HepG2 (cell line): ENCODE measurements at regions not wholly inside any gene's neighbourhood (a gene's known extent, or its start where the extent isn't known, plus 50 kb on each side); places are given as distances from the start of the nearest gene placed in this dataset.
A peak's percentile ranks its signal among the peaks of the same experiment; 100 is the strongest.

Experiments
- ATAC-seq: fragments of 200-7000 bp; cut with Tn5 transposase; 3 replicates; pipeline ENCODE4 v1.9.1; 2020; ENCODE audit warnings: mild to moderate bottlenecking, moderate library complexity
- BruUV-seq: library from RNA; stranded (reverse); fragments of 400-500 nt; replicated peaks from 2 replicates; lab custom pipeline; 2021; lab: Mats Ljungman, UMichigan
- CTCF ChIA-PET: fragments of 300-600 bp; formaldehyde crosslinking; extraction: SDS; loops from one replicate; lab custom pipeline; 2021; ENCODE audit warnings: low total read pairs, inconsistent platforms, low intra/inter-chr PET ratio; lab: Yijun Ruan, JAX
- POLR2A ChIA-PET: fragments of 350-600 bp; sonication (Branson Sonifier 250); formaldehyde crosslinking; loops from one replicate; lab custom pipeline; 2020; ENCODE audit warnings: antibody characterized with exemption, inconsistent platforms; lab: Yijun Ruan, JAX
- DNase-seq: peaks from one replicate; pipeline ENCODE4 v3.0.0-alpha.2; 2015; ENCODE audit warnings: low spot score
- FAIRE-seq: peaks from 3 replicates; lab custom pipeline; 2011; peaks lifted over from hg19 to GRCh38; lab: Jason Lieb, UNC
- H2AFZ ChIP-seq: one replicate; pipeline ENCODE4 v1.6.1; 2011; ENCODE audit warnings: low read length, inconsistent platforms
- H3K27ac ChIP-seq: fragments of 300-600 bp; 3 replicates; pipeline ENCODE4 v1.8.0; 2011; ENCODE audit warnings: mixed run types, mild to moderate bottlenecking, mixed read lengths, low read length, inconsistent platforms; ENCODE audit not compliant: insufficient read depth; ENCODE audit errors: extremely low read length
- H3K27me3 ChIP-seq, 2 experiments: fragments of 200-600 bp in 1 of 2; 2 replicates in 1 of 2; 3 replicates in 1 of 2; pipeline versions ENCODE4 v1.6.0 to v1.8.0; 2011; ENCODE audit warnings: low read length in 2 of 2, mild to moderate bottlenecking in 2 of 2, moderate library complexity in 2 of 2, inconsistent platforms in 1 of 2; ENCODE audit not compliant: insufficient read depth in 2 of 2, control insufficient read depth in 1 of 2
- H3K36me3 ChIP-seq, 2 experiments: fragments of 200-600 bp in 1 of 2; replicated peaks in 1 of 2; 2 replicates in 1 of 2; 3 replicates in 1 of 2; pipeline versions ENCODE4 v1.5.1 to v1.8.0; 2011; ENCODE audit warnings: low read length in 2 of 2, inconsistent platforms in 1 of 2; ENCODE audit not compliant: insufficient read depth in 2 of 2, control insufficient read depth in 1 of 2
- H3K4me1 ChIP-seq: 2 replicates; pipeline ENCODE4 v1.5.1; 2012; ENCODE audit warnings: low read length, inconsistent platforms; ENCODE audit not compliant: insufficient read depth
- H3K4me2 ChIP-seq: 2 replicates; pipeline ENCODE4 v1.6.0; 2011; ENCODE audit warnings: low read depth, low read length, inconsistent platforms
- H3K4me3 ChIP-seq, 3 experiments: fragments of 200-600 bp in 1 of 3; sonication (generic), shearing (Covaris generic) in 1 of 3; replicated peaks in 1 of 3; 2 replicates each; pipeline ENCODE4 v1.5.1; 2011 to 2016; ENCODE audit warnings: low read length in 3 of 3, inconsistent platforms in 2 of 3, low read depth in 2 of 3, mild to moderate bottlenecking in 2 of 3, control low read depth in 1 of 3, mixed read lengths in 1 of 3; ENCODE audit not compliant: insufficient read depth in 1 of 3
- H3K79me2 ChIP-seq: one replicate; pipeline ENCODE4 v1.6.1; 2011; ENCODE audit warnings: low read length, inconsistent platforms; ENCODE audit not compliant: insufficient read depth
- H3K9ac ChIP-seq: 2 replicates; pipeline ENCODE4 v1.6.0; 2011; ENCODE audit warnings: mild to moderate bottlenecking, low read depth, low read length, inconsistent platforms; ENCODE audit not compliant: insufficient read depth
- H3K9me3 ChIP-seq: 2 replicates; pipeline ENCODE4 v1.5.1; 2012; ENCODE audit warnings: mild to moderate bottlenecking, low read length
- H4K20me1 ChIP-seq: 2 replicates; pipeline ENCODE4 v1.6.0; 2011; ENCODE audit warnings: inconsistent platforms, mild to moderate bottlenecking, low read length, moderate library complexity; ENCODE audit not compliant: insufficient read depth
- CBFB ChIP-seq: sonication (generic); formaldehyde crosslinking; IDR thresholded peaks from 2 replicates; pipeline ENCODE4 v1.4.0; 2020; ENCODE audit warnings: missing genetic modification reagents
- ETV5 ChIP-seq: IDR thresholded peaks from 2 replicates; pipeline ENCODE4 v1.6.1; 2018; ENCODE audit warnings: missing biosample characterization, missing genetic modification reagents, inconsistent platforms, borderline replicate concordance
- ETV6 ChIP-seq: sonication (generic); formaldehyde crosslinking; conservative IDR thresholded peaks from 2 replicates; pipeline ENCODE4 v1.4.0; 2020; ENCODE audit warnings: missing genetic modification reagents
- HMGA1 ChIP-seq: sonication (generic); formaldehyde crosslinking; conservative IDR thresholded peaks from 2 replicates; pipeline ENCODE4 v1.4.0; 2020; ENCODE audit warnings: missing genetic modification reagents
- HNRNPL ChIP-seq: fragments of 200-400 bp; formaldehyde crosslinking; IDR thresholded peaks from 2 replicates; pipeline ENCODE4 v1.6.1; 2017; ENCODE audit warnings: mild to moderate bottlenecking, low read depth, low read length
- SIN3B ChIP-seq: fragments of 150-350 bp; IDR thresholded peaks from 2 replicates; pipeline ENCODE4 v1.6.1; 2014; ENCODE audit warnings: low read length
- SYNCRIP ChIP-seq: fragments of 200-400 bp; formaldehyde crosslinking; IDR thresholded peaks from 2 replicates; pipeline ENCODE4 v1.6.1; 2018; ENCODE audit warnings: mild to moderate bottlenecking, low read depth, low read length; ENCODE audit not compliant: insufficient read depth
- TGIF2 ChIP-seq: IDR thresholded peaks from 2 replicates; pipeline ENCODE4 v1.6.1; 2016; ENCODE audit warnings: control low read depth, missing compliant biosample characterization
- TMF1 ChIP-seq: sonication (generic); formaldehyde crosslinking; IDR thresholded peaks from 2 replicates; pipeline ENCODE4 v1.8.1; 2022; ENCODE audit warnings: low read depth, missing genetic modification reagents
- TOE1 ChIP-seq: sonication (generic); formaldehyde crosslinking; IDR thresholded peaks from 2 replicates; pipeline ENCODE4 v1.4.0; 2020; ENCODE audit warnings: mild to moderate bottlenecking, missing genetic modification reagents
- ZMAT3 ChIP-seq: sonication (generic); formaldehyde crosslinking; conservative IDR thresholded peaks from 2 replicates; pipeline ENCODE4 v1.7.0; 2021; ENCODE audit warnings: missing genetic modification reagents
- ZNF777 ChIP-seq: sonication (generic); formaldehyde crosslinking; IDR thresholded peaks from 2 replicates; pipeline ENCODE4 v1.4.0; 2020; ENCODE audit warnings: missing genetic modification reagents
- WGBS: methylation state at CpG from one replicate; pipeline ENCODE4 v1.1.6; 2017; ENCODE audit warnings: low lambda C conversion rate; 5-methylcytosine and 5-hydroxymethylcytosine counted together
- in situ Hi-C: cut with HindIII; loops from 2 replicates; pipeline ENCODE4 v1.10.0; 2017; ENCODE audit warnings: low pct_unique_long_range_greater_than_20kb; ENCODE audit not compliant: extremely low pct_ligation_motif_present
- intact Hi-C: fragments of 100-400 bp; cut with micrococcal nuclease; formaldehyde crosslinking; loops from one replicate; pipeline ENCODE4 v1.10.0; 2022; ENCODE audit not compliant: unreplicated experiment
- TF ChIP-seq, protein P1 (sequence below): IDR thresholded peaks from 2 replicates; pipeline ENCODE4 v1.6.1; 2016; ENCODE audit warnings: missing genetic modification reagents, missing compliant biosample characterization
- TF ChIP-seq, protein P2 (sequence below): sonication (generic); formaldehyde crosslinking; conservative IDR thresholded peaks from 2 replicates; pipeline ENCODE4 v1.4.0; 2020; ENCODE audit warnings: mild to moderate bottlenecking, missing genetic modification reagents, moderate library complexity
- TF ChIP-seq, protein P3 (sequence below): sonication (generic); formaldehyde crosslinking; IDR thresholded peaks from 2 replicates; pipeline ENCODE4 v1.5.0; 2020; ENCODE audit warnings: mild to moderate bottlenecking, missing genetic modification reagents
- TF ChIP-seq, protein P4 (sequence below): sonication (generic); formaldehyde crosslinking; IDR thresholded peaks from 2 replicates; pipeline ENCODE4 v1.8.1; 2023; ENCODE audit warnings: mild to moderate bottlenecking, inconsistent platforms, moderate library complexity, missing genetic modification reagents, borderline replicate concordance
- TF ChIP-seq, protein P5 (sequence below): sonication (generic); formaldehyde crosslinking; IDR thresholded peaks from 2 replicates; pipeline ENCODE4 v1.8.1; 2023; ENCODE audit warnings: missing genetic modification reagents, mild to moderate bottlenecking, borderline replicate concordance
- TF ChIP-seq, protein P6 (sequence below): sonication (generic); formaldehyde crosslinking; IDR thresholded peaks from 2 replicates; pipeline ENCODE4 v1.5.1; 2020; ENCODE audit warnings: mild to moderate bottlenecking, missing genetic modification reagents, borderline replicate concordance

DNA sequence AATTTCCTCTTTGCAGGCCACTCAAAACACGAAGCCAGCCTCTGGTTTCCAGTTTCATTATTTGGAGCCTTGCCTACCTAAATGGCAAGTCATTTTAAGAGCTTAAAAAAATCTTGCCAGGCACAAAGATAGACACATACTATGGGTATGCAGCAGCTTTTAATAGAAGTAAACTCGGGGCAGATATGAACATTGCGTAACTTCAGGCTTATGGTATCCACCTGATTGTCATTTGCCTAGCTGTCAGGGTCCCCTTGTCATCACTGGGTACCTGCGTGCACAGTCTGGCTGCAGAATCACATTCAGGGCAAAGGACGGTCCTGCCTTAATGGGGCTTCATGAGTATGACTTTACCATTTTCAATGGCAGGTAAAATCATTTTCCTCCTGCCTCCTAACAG lies 466.1 kb upstream of the NRP1 start:
- Histone ChIP-seq H3K27me3 (no peaks in the 10 kb centered on the region), H2AFZ (no peak overlapping the region), H3K9ac (no peak overlapping the region), H4K20me1 (no peaks in the 10 kb centered on the region), H3K4me3 (no peak overlapping the region), H3K9me3 (no peaks in the 10 kb centered on the region), H3K79me2 (no peaks in the 10 kb centered on the region), H3K36me3 (no peaks in the 10 kb centered on the region), H3K27ac (no peak overlapping the region), H3K4me1 (peaks cover 52% of the 10 kb centered on the region), H3K4me2 (no peak overlapping the region)
- intact Hi-C loops (loop anchor here (10.0 kb wide), 1 partner anchor 606 kb away; no protein-coding TSS in a partner anchor), in situ Hi-C loops (no loop called here)
- FAIRE-seq (no peak), DNase-seq (peak; percentile 11), ATAC-seq (no peak)
- WGBS, result 88% methylated on average over 5 of the region's 5 CpGs
- BruUV-seq, result no TSS peak
- ChIA-PET CTCF (no interaction called here), POLR2A (no interaction called here)
- TF ChIP-seq, protein P1, sequence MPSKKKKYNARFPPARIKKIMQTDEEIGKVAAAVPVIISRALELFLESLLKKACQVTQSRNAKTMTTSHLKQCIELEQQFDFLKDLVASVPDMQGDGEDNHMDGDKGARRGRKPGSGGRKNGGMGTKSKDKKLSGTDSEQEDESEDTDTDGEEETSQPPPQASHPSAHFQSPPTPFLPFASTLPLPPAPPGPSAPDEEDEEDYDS, result no peak
- TF ChIP-seq ETV5 (CRISPR knock-in tag) (no peak), TOE1 (CRISPR knock-in tag) (no peak), TMF1 (CRISPR knock-in tag) (no peak), HMGA1 (CRISPR knock-in tag) (no peak), CBFB (no peak), SIN3B (no peak), ETV6 (CRISPR knock-in tag) (no peak), HNRNPL (no peak), ZNF777 (CRISPR knock-in tag) (no peak), ZMAT3 (CRISPR knock-in tag) (no peak), SYNCRIP (no peak), TGIF2 (peak; percentile 74; the same call in 1 of the 2 replicates)
- TF ChIP-seq, protein P2, sequence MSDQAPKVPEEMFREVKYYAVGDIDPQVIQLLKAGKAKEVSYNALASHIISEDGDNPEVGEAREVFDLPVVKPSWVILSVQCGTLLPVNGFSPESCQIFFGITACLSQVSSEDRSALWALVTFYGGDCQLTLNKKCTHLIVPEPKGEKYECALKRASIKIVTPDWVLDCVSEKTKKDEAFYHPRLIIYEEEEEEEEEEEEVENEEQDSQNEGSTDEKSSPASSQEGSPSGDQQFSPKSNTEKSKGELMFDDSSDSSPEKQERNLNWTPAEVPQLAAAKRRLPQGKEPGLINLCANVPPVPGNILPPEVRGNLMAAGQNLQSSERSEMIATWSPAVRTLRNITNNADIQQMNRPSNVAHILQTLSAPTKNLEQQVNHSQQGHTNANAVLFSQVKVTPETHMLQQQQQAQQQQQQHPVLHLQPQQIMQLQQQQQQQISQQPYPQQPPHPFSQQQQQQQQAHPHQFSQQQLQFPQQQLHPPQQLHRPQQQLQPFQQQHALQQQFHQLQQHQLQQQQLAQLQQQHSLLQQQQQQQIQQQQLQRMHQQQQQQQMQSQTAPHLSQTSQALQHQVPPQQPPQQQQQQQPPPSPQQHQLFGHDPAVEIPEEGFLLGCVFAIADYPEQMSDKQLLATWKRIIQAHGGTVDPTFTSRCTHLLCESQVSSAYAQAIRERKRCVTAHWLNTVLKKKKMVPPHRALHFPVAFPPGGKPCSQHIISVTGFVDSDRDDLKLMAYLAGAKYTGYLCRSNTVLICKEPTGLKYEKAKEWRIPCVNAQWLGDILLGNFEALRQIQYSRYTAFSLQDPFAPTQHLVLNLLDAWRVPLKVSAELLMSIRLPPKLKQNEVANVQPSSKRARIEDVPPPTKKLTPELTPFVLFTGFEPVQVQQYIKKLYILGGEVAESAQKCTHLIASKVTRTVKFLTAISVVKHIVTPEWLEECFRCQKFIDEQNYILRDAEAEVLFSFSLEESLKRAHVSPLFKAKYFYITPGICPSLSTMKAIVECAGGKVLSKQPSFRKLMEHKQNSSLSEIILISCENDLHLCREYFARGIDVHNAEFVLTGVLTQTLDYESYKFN (CRISPR knock-in tag), result no peak
- TF ChIP-seq, protein P3, sequence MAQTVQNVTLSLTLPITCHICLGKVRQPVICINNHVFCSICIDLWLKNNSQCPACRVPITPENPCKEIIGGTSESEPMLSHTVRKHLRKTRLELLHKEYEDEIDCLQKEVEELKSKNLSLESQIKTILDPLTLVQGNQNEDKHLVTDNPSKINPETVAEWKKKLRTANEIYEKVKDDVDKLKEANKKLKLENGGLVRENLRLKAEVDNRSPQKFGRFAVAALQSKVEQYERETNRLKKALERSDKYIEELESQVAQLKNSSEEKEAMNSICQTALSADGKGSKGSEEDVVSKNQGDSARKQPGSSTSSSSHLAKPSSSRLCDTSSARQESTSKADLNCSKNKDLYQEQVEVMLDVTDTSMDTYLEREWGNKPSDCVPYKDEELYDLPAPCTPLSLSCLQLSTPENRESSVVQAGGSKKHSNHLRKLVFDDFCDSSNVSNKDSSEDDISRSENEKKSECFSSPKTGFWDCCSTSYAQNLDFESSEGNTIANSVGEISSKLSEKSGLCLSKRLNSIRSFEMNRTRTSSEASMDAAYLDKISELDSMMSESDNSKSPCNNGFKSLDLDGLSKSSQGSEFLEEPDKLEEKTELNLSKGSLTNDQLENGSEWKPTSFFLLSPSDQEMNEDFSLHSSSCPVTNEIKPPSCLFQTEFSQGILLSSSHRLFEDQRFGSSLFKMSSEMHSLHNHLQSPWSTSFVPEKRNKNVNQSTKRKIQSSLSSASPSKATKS (CRISPR knock-in tag), result no peak
- TF ChIP-seq, protein P4, sequence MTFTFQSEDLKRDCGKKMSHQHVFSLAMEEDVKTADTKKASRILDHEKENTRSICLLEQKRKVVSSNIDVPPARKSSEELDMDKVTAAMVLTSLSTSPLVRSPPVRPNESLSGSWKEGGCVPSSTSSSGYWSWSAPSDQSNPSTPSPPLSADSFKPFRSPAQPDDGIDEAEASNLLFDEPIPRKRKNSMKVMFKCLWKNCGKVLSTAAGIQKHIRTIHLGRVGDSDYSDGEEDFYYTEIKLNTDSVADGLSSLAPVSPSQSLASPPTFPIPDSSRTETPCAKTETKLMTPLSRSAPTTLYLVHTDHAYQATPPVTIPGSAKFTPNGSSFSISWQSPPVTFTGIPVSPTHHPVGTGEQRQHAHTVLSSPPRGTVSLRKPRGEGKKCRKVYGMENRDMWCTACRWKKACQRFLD, result no peak
- TF ChIP-seq, protein P5, sequence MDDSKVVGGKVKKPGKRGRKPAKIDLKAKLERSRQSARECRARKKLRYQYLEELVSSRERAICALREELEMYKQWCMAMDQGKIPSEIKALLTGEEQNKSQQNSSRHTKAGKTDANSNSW (CRISPR knock-in tag), result no peak
- TF ChIP-seq, protein P6, sequence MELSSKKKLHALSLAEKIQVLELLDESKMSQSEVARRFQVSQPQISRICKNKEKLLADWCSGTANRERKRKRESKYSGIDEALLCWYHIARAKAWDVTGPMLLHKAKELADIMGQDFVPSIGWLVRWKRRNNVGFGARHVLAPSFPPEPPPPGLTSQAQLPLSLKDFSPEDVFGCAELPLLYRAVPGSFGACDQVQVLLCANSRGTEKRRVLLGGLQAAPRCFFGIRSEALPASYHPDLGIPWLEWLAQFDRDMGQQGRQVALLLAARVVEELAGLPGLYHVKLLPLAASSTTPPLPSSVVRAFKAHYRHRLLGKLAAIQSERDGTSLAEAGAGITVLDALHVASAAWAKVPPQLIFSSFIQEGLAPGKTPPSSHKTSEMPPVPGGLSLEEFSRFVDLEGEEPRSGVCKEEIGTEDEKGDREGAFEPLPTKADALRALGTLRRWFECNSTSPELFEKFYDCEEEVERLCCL, result no peak
